GM23338 (cell line): ENCODE measurements at regions not wholly inside any gene's neighbourhood (a gene's known extent, or its start where the extent isn't known, plus 50 kb on each side); places are given as distances from the start of the nearest gene placed in this dataset.

ENCODE experiments used
- ETS1 ChIP-seq: IDR thresholded peaks from 2 replicates; pipeline ENCODE4 v1.6.1; 2016; ENCODE audit warnings: antibody characterized with exemption
- EZH2 ChIP-seq: fragments of 200-600 bp; sonication (generic); IDR thresholded peaks from one replicate; pipeline ENCODE4 v1.8.0; 2017; ENCODE audit warnings: antibody characterized with exemption, mild to moderate bottlenecking, low read depth; ENCODE audit not compliant: unreplicated experiment
- NANOG ChIP-seq: IDR thresholded peaks from 2 replicates; pipeline ENCODE4 v1.6.1; 2016; ENCODE audit warnings: antibody characterized with exemption, borderline replicate concordance
- POLR2AphosphoS5 ChIP-seq: IDR thresholded peaks from 2 replicates; pipeline ENCODE4 v1.6.1; 2016; ENCODE audit warnings: antibody characterized with exemption, low read depth
- ZNF331 ChIP-seq: fragments of 250-450 bp; sonication (Bioruptor Pico); IDR thresholded peaks from 2 replicates; pipeline ENCODE4 v1.5.0; 2020; ENCODE audit warnings: low read depth, mild to moderate bottlenecking, moderate library complexity
- TF ChIP-seq, protein P1 (sequence below), 2 experiments: fragments of 200-600 bp in 1 of 2; sonication (generic) in 1 of 2; conservative IDR thresholded peaks; 2 replicates each; pipeline versions ENCODE4 v1.5.1 to v1.6.1; 2016 to 2017; ENCODE audit warnings: antibody characterized with exemption in 2 of 2, low read depth in 2 of 2, mild to moderate bottlenecking in 2 of 2, moderate library complexity in 1 of 2

DNA sequence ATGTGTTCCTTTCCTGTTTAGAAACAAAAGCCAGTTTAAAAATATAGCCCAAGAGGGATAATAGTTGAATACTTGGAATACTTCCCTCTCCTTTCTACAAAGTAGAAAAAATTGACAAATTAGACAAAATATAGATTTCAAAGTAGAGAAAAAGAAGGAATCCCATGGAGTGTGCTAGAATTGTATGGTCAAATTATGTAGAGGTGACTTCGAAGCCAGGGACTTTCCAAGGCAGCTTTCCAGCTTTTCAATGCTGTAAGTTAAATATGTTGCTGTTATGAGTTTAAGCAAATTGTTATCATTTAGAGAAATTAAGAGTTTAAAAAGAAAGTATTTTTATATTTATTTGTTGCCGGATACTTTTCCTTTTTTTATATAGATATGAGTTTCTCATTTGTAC is 415.5 kb upstream of the OPRM1 start:
- TF ChIP-seq POLR2AphosphoS5 (no peak), EZH2 (no peak), ZNF331 (CRISPR knock-in tag) (no peak), NANOG (no peak), ETS1 (no peak)
- TF ChIP-seq, protein P1, sequence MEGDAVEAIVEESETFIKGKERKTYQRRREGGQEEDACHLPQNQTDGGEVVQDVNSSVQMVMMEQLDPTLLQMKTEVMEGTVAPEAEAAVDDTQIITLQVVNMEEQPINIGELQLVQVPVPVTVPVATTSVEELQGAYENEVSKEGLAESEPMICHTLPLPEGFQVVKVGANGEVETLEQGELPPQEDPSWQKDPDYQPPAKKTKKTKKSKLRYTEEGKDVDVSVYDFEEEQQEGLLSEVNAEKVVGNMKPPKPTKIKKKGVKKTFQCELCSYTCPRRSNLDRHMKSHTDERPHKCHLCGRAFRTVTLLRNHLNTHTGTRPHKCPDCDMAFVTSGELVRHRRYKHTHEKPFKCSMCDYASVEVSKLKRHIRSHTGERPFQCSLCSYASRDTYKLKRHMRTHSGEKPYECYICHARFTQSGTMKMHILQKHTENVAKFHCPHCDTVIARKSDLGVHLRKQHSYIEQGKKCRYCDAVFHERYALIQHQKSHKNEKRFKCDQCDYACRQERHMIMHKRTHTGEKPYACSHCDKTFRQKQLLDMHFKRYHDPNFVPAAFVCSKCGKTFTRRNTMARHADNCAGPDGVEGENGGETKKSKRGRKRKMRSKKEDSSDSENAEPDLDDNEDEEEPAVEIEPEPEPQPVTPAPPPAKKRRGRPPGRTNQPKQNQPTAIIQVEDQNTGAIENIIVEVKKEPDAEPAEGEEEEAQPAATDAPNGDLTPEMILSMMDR (conservative IDR thresholded peaks at IDR 0.05; ENCODE audit: low read depth in 2 of 2): no peak
